Psoas muscle (tissue), 7 donors: ENCODE measurements at regions not wholly inside any gene's neighbourhood (a gene's known extent, or its start where the extent isn't known, plus 50 kb on each side); places are given as distances from the start of the nearest gene placed in this dataset.

Source experiments
- ATAC-seq, 4 donors: fragments of 200-7000 bp; cut with Tn5 transposase; one replicate each; pipeline ENCODE4 v1.9.1; 2020; ENCODE audit warnings: moderate library complexity in 3 of 4, mild to moderate bottlenecking in 2 of 4
- DNase-seq, 2 donors: peaks; one replicate each; pipeline ENCODE4 v3.0.0-alpha.2; 2020
- H3K27ac ChIP-seq: fragments of 200-600 bp; one replicate; pipeline ENCODE4 v1.8.0; 2022
- H3K27me3 ChIP-seq, 3 donors: fragments of 200-600 bp in 1 of 3; one replicate each; pipeline versions ENCODE4 v1.6.1 to v1.8.0; 2013 to 2022; ENCODE audit warnings: low read length in 2 of 3, mild to moderate bottlenecking in 2 of 3, moderate library complexity in 1 of 3; ENCODE audit not compliant: insufficient read depth in 3 of 3
- H3K36me3 ChIP-seq, 2 donors: fragments of 200-600 bp in 1 of 2; one replicate each; pipeline versions ENCODE4 v1.6.1 to v1.8.0; 2013 to 2022; ENCODE audit warnings: low read depth in 1 of 2, mild to moderate bottlenecking in 1 of 2, moderate library complexity in 1 of 2; ENCODE audit not compliant: insufficient read depth in 1 of 2
- H3K4me1 ChIP-seq: fragments of 200-600 bp; one replicate; pipeline ENCODE4 v1.8.0; 2022
- H3K4me3 ChIP-seq: fragments of 200-600 bp; one replicate; pipeline ENCODE4 v1.8.0; 2022; ENCODE audit warnings: mild to moderate bottlenecking
- H3K9me3 ChIP-seq: fragments of 200-600 bp; one replicate; pipeline ENCODE4 v1.8.0; 2022
- CTCF ChIP-seq: fragments of 200-600 bp; IDR thresholded peaks from one replicate; pipeline ENCODE4 v1.8.0; 2022; ENCODE audit warnings: antibody characterized with exemption
- WGBS, 3 donors: extraction: QIAGEN DNeasy Blood & Tissue Kit; methylation state at CpG; one replicate each; pipeline versions ENCODE4 v1.1.6 to v1.1.7; 2013; 5-methylcytosine and 5-hydroxymethylcytosine counted together
- intact Hi-C, 2 donors: fragments of 100-400 bp; cut with DNase I; formaldehyde crosslinking; loops; one replicate each; pipeline versions ENCODE4 v1.11.0 to v1.14.2; 2022
- donor health status: healthy with polysubstance abuse.
- donor health status: DM: no; HTN: no; CAD: no; lungs with moderate emphysema.
- donor health status: Bipolar disorder and iron deficiency.
- donor health status: healthy.
- donor health status: DM: yes; HTN: yes; CAD: no.
- donor health status: DM: no; HTN: no; CAD: no.
- donor health status: DM: yes; HTN: yes; CAD: no.

GRCh38 chr1:118366286-118366685, 181.3 kb upstream of the SPAG17 start:
- H3K4me3 ChIP-seq = no peak overlapping the region
- no peak for TF ChIP-seq CTCF
- no peaks in the 10 kb centered on the region for H3K36me3 ChIP-seq
- WGBS, 3 donors = 0 to 35% (median 0%) methylated on average over 1 of the region's 1 CpG
- H3K4me1 ChIP-seq = no peaks in the 10 kb centered on the region
- intact Hi-C loops = no loop called here
- peaks cover 25% of the 10 kb centered on the region for H3K9me3 ChIP-seq
- ATAC-seq = no peak
- H3K27me3 ChIP-seq = no peaks in the 10 kb centered on the region
- H3K27ac ChIP-seq = no peak overlapping the region
- no peak for DNase-seq

GRCh38 chr1:118364882-118365281, 179.9 kb upstream of the SPAG17 start:
- Histone ChIP-seq H3K36me3 (no peaks in the 10 kb centered on the region), H3K4me1 (no peaks in the 10 kb centered on the region), H3K4me3 (no peak overlapping the region), H3K27me3 (no peaks in the 10 kb centered on the region), H3K9me3 (peaks cover 31% of the 10 kb centered on the region), H3K27ac (no peak overlapping the region)
- ATAC-seq (no peak), DNase-seq (no peak)
- WGBS, 3 donors = 92 to 94% (median 94%) methylated on average over 1 of the region's 1 CpG
- no peak for TF ChIP-seq CTCF
- intact Hi-C loops = no loop called here

GRCh38 chr1:118363396-118363795, 178.4 kb upstream of the SPAG17 start:
- WGBS, 3 donors = 64 to 76% (median 71%) methylated on average over 1 of the region's 1 CpG

GRCh38 chr1:118360817-118361216, 175.8 kb upstream of the SPAG17 start:
- H3K27me3 ChIP-seq = no peaks in the 10 kb centered on the region
- peaks cover 31% of the 10 kb centered on the region for H3K9me3 ChIP-seq
- H3K27ac ChIP-seq = no peak overlapping the region
- no peak for ATAC-seq
- TF ChIP-seq CTCF = no peak
- no peak for DNase-seq
- H3K36me3 ChIP-seq = no peaks in the 10 kb centered on the region
- intact Hi-C loops = no loop called here
- H3K4me1 ChIP-seq = no peaks in the 10 kb centered on the region
- 66 to 73% (median 69%) methylated on average over 2 of the region's 2 CpGs for WGBS, 3 donors
- H3K4me3 ChIP-seq = no peak overlapping the region

More at GRCh38 chr1:118363396-118363795, 178.4 kb upstream of the SPAG17 start:
- no peak for TF ChIP-seq CTCF
- no peaks in the 10 kb centered on the region for H3K4me1 ChIP-seq
- H3K27me3 ChIP-seq = no peaks in the 10 kb centered on the region
- no peak overlapping the region for H3K27ac ChIP-seq
- ATAC-seq (no peak), DNase-seq (no peak)
- no peak overlapping the region for H3K4me3 ChIP-seq
- no peaks in the 10 kb centered on the region for H3K36me3 ChIP-seq
- intact Hi-C loops = no loop called here
- peaks cover 25% of the 10 kb centered on the region for H3K9me3 ChIP-seq

GRCh38 chr1:118346936-118347335, 161.9 kb upstream of the SPAG17 start:
- Histone ChIP-seq H3K27ac (no peak overlapping the region), H3K27me3 (no peaks in the 10 kb centered on the region), H3K4me1 (peaks cover 2% of the 10 kb centered on the region), H3K4me3 (no peak overlapping the region), H3K36me3 (no peaks in the 10 kb centered on the region), H3K9me3 (no peaks in the 10 kb centered on the region)
- intact Hi-C loops = no loop called here
- ATAC-seq = no peak
- DNase-seq = no peak
- 71 to 85% (median 75%) methylated on average over 3 of the region's 3 CpGs for WGBS, 3 donors
- TF ChIP-seq CTCF = no peak
